Activated T-helper 2 cell treated with anti-CD3 and anti-CD28 coated beads, Interferon-gamma antibody, Interleukin-2, Interleukin-4, amounts not matched to agents 10 μg/mL and 5 μg/mL and 100 μg/mL, durations not matched to agents 14 hours and 24 hours and 36 hours (primary cell): ENCODE measurements at regions not wholly inside any gene's neighbourhood (a gene's known extent, or its start where the extent isn't known, plus 50 kb on each side); places are given as distances from the start of the nearest gene placed in this dataset.

Experiments used
- DNase-seq: peaks from one replicate; pipeline ENCODE4 v3.0.0; 2021; ENCODE audit warnings: low spot score
- H3K27ac Mint-ChIP-seq: one replicate; pipeline ENCODE4 v1.8.0; 2021; ENCODE audit warnings: mixed read lengths
- H3K27me3 Mint-ChIP-seq: one replicate; pipeline ENCODE4 v1.8.0; 2021; ENCODE audit warnings: low read depth, mixed read lengths
- H3K36me3 Mint-ChIP-seq: one replicate; pipeline ENCODE4 v1.8.0; 2021; ENCODE audit warnings: low read depth, mixed read lengths
- H3K4me1 Mint-ChIP-seq: one replicate; pipeline ENCODE4 v1.8.0; 2021; ENCODE audit warnings: low read depth, mixed read lengths
- H3K4me3 Mint-ChIP-seq: one replicate; pipeline ENCODE4 v1.8.0; 2021; ENCODE audit warnings: low read depth, mild to moderate bottlenecking, moderate library complexity, mixed read lengths
- H3K9me3 Mint-ChIP-seq: one replicate; pipeline ENCODE4 v1.8.0; 2021; ENCODE audit warnings: mixed read lengths
- intact Hi-C: fragments of 100-400 bp; cut with micrococcal nuclease; formaldehyde crosslinking; loops from one replicate; pipeline ENCODE4 v1.15.1; 2023

GRCh38 chr5:123808461-123809380 lies 296.7 kb downstream of the CSNK1G3 start:
- Mint-ChIP-seq H3K9me3 (no peaks in the 10 kb centered on the region), H3K27ac (no peak overlapping the region), H3K27me3 (no peaks in the 10 kb centered on the region), H3K4me3 (no peak overlapping the region), H3K36me3 (no peaks in the 10 kb centered on the region), H3K4me1 (no peaks in the 10 kb centered on the region)
- intact Hi-C loops, result no loop called here
- no peak for DNase-seq

GRCh38 chr5:123807177-123807945 lies 295.4 kb downstream of the CSNK1G3 start:
- no peaks in the 10 kb centered on the region for H3K9me3 Mint-ChIP-seq
- H3K4me1 Mint-ChIP-seq, result no peaks in the 10 kb centered on the region
- no peak for DNase-seq
- no peak overlapping the region for H3K27ac Mint-ChIP-seq
- H3K4me3 Mint-ChIP-seq, result no peak overlapping the region
- no peaks in the 10 kb centered on the region for H3K36me3 Mint-ChIP-seq
- intact Hi-C loops, result no loop called here
- no peaks in the 10 kb centered on the region for H3K27me3 Mint-ChIP-seq

- intact Hi-C loops, result no loop called here
- no peaks in the 10 kb centered on the region for H3K27me3 Mint-ChIP-seq
- H3K36me3 Mint-ChIP-seq, result no peaks in the 10 kb centered on the region
- no peak overlapping the region for H3K27ac Mint-ChIP-seq
- H3K4me1 Mint-ChIP-seq, result no peaks in the 10 kb centered on the region
- H3K4me3 Mint-ChIP-seq, result no peak overlapping the region
- H3K9me3 Mint-ChIP-seq, result no peaks in the 10 kb centered on the region
- DNase-seq, result no peak
These were observed 294.7 kb downstream of the CSNK1G3 start for GRCh38 chr5:123806644-123807043.

- Mint-ChIP-seq H3K36me3 (no peaks in the 10 kb centered on the region), H3K9me3 (no peaks in the 10 kb centered on the region), H3K27ac (no peak overlapping the region), H3K4me3 (no peak overlapping the region), H3K27me3 (no peaks in the 10 kb centered on the region), H3K4me1 (no peaks in the 10 kb centered on the region)
- intact Hi-C loops, result no loop called here
- no peak for DNase-seq
These were observed 293.3 kb downstream of the CSNK1G3 start for GRCh38 chr5:123805300-123805699.

- intact Hi-C loops, result no loop called here
These were observed 291.4 kb downstream of the CSNK1G3 start for GRCh38 chr5:123803359-123803758.

GRCh38 chr5:123802298-123802951 lies 290.4 kb downstream of the CSNK1G3 start:
- intact Hi-C loops, result no loop called here
- Mint-ChIP-seq H3K36me3 (no peaks in the 10 kb centered on the region), H3K9me3 (no peaks in the 10 kb centered on the region), H3K27me3 (no peaks in the 10 kb centered on the region), H3K4me1 (no peaks in the 10 kb centered on the region), H3K27ac (no peak overlapping the region), H3K4me3 (no peak overlapping the region)
- DNase-seq, result no peak

More at GRCh38 chr5:123803359-123803758, 291.4 kb downstream of the CSNK1G3 start:
- Mint-ChIP-seq H3K36me3 (no peaks in the 10 kb centered on the region), H3K27me3 (no peaks in the 10 kb centered on the region), H3K4me1 (no peaks in the 10 kb centered on the region), H3K4me3 (no peak overlapping the region), H3K27ac (no peak overlapping the region), H3K9me3 (no peaks in the 10 kb centered on the region)
- no peak for DNase-seq

- H3K4me3 Mint-ChIP-seq, result no peak overlapping the region
- no peaks in the 10 kb centered on the region for H3K4me1 Mint-ChIP-seq
- intact Hi-C loops, result no loop called here
- DNase-seq, result no peak
- no peaks in the 10 kb centered on the region for H3K27me3 Mint-ChIP-seq
- H3K9me3 Mint-ChIP-seq, result no peaks in the 10 kb centered on the region
- H3K36me3 Mint-ChIP-seq, result no peaks in the 10 kb centered on the region
- no peak overlapping the region for H3K27ac Mint-ChIP-seq
These were observed 288.7 kb downstream of the CSNK1G3 start for GRCh38 chr5:123800640-123801039.

- H3K9me3 Mint-ChIP-seq, result no peaks in the 10 kb centered on the region
- no peaks in the 10 kb centered on the region for H3K27me3 Mint-ChIP-seq
- no peak overlapping the region for H3K4me3 Mint-ChIP-seq
- DNase-seq, result no peak
- no peaks in the 10 kb centered on the region for H3K4me1 Mint-ChIP-seq
- H3K36me3 Mint-ChIP-seq, result no peaks in the 10 kb centered on the region
- no peak overlapping the region for H3K27ac Mint-ChIP-seq
- intact Hi-C loops, result no loop called here
These were observed 283.7 kb downstream of the CSNK1G3 start for GRCh38 chr5:123795688-123796087.

GRCh38 chr5:123790226-123790625 lies 278.2 kb downstream of the CSNK1G3 start:
- no peaks in the 10 kb centered on the region for H3K4me1 Mint-ChIP-seq
- peaks cover 4% of the 10 kb centered on the region for H3K9me3 Mint-ChIP-seq
- H3K36me3 Mint-ChIP-seq, result no peaks in the 10 kb centered on the region
- no peak overlapping the region for H3K27ac Mint-ChIP-seq
- H3K27me3 Mint-ChIP-seq, result no peaks in the 10 kb centered on the region
- intact Hi-C loops, result no loop called here
- H3K4me3 Mint-ChIP-seq, result no peak overlapping the region
- no peak for DNase-seq

- no peak for DNase-seq
- Mint-ChIP-seq H3K4me3 (no peak overlapping the region), H3K9me3 (peaks cover 4% of the 10 kb centered on the region), H3K36me3 (no peaks in the 10 kb centered on the region), H3K27ac (no peak overlapping the region), H3K27me3 (no peaks in the 10 kb centered on the region), H3K4me1 (no peaks in the 10 kb centered on the region)
- intact Hi-C loops, result no loop called here
These were observed 275.7 kb downstream of the CSNK1G3 start for GRCh38 chr5:123787635-123788034.

- H3K4me1 Mint-ChIP-seq, result no peaks in the 10 kb centered on the region
- no peak overlapping the region for H3K4me3 Mint-ChIP-seq
- DNase-seq, result no peak
- H3K27me3 Mint-ChIP-seq, result no peaks in the 10 kb centered on the region
- H3K27ac Mint-ChIP-seq, result no peak overlapping the region
- H3K36me3 Mint-ChIP-seq, result no peaks in the 10 kb centered on the region
- H3K9me3 Mint-ChIP-seq, result peaks cover 4% of the 10 kb centered on the region
- intact Hi-C loops, result no loop called here
These were observed 275.2 kb downstream of the CSNK1G3 start for GRCh38 chr5:123787136-123787535.

GRCh38 chr5:123786411-123786810 lies 274.4 kb downstream of the CSNK1G3 start:
- DNase-seq, result no peak
- H3K27ac Mint-ChIP-seq, result no peak overlapping the region
- no peak overlapping the region for H3K4me3 Mint-ChIP-seq
- intact Hi-C loops, result no loop called here
- H3K36me3 Mint-ChIP-seq, result no peaks in the 10 kb centered on the region
- H3K9me3 Mint-ChIP-seq, result peaks cover 4% of the 10 kb centered on the region
- no peaks in the 10 kb centered on the region for H3K4me1 Mint-ChIP-seq
- no peaks in the 10 kb centered on the region for H3K27me3 Mint-ChIP-seq
